ENCODE measurements at regions not wholly inside any gene's neighbourhood (a gene's known extent, or its start where the extent isn't known, plus 50 kb on each side); places are given as distances from the start of the nearest gene placed in this dataset.

DNA sequence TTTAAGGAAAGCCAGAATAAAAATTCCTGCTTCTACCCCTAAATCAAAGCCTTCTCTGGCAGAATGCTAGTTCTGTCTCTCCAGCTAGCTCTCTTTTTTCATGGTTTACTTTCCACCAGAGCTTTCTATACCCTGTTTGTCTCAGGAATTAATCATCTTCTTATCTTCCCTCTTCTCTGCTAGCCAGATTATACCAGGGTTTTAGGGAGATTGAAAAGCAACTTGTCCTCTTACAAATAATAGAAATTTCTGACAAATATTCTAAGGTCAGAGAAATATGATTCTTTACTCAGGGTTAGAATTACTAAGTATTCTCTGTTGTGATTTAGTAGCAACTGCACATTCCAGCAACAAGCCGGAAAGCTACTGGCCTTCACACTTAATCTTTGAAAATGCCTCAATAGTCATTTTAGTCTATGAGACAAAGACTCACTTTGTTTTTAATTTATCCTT is 166.4 kb downstream of the TANC2 start:
- no peaks in the 10 kb centered on the region for H4K20me1 ChIP-seq (ENCODE audit: insufficient read depth, low read length)
- no peaks in the 10 kb centered on the region for H3K9me3 ChIP-seq (ENCODE audit: low read length)
- H3K27ac ChIP-seq (ENCODE audit: low read depth, low read length, poor library complexity, severe bottlenecking), result no peak overlapping the region
- no peaks in the 10 kb centered on the region for H3K36me3 ChIP-seq (ENCODE audit: insufficient read depth, low read length)
- no peak overlapping the region for H2AFZ ChIP-seq (ENCODE audit: low read length)
- no peaks in the 10 kb centered on the region for H3K4me1 ChIP-seq (ENCODE audit: insufficient read depth, low read length, severe bottlenecking)
- no peaks in the 10 kb centered on the region for H3K9me2 ChIP-seq (ENCODE audit: low read depth, low read length)
- H3K4me2 ChIP-seq (ENCODE audit: low read length), result no peak overlapping the region
- H3F3A ChIP-seq (ENCODE audit: insufficient read depth, low read length), result no peaks in the 10 kb centered on the region
- TF ChIP-seq EZH2 (IDR thresholded peaks at IDR 0.05; ENCODE audit: borderline replicate concordance, low read length), result no peak
- TF ChIP-seq, protein P1, sequence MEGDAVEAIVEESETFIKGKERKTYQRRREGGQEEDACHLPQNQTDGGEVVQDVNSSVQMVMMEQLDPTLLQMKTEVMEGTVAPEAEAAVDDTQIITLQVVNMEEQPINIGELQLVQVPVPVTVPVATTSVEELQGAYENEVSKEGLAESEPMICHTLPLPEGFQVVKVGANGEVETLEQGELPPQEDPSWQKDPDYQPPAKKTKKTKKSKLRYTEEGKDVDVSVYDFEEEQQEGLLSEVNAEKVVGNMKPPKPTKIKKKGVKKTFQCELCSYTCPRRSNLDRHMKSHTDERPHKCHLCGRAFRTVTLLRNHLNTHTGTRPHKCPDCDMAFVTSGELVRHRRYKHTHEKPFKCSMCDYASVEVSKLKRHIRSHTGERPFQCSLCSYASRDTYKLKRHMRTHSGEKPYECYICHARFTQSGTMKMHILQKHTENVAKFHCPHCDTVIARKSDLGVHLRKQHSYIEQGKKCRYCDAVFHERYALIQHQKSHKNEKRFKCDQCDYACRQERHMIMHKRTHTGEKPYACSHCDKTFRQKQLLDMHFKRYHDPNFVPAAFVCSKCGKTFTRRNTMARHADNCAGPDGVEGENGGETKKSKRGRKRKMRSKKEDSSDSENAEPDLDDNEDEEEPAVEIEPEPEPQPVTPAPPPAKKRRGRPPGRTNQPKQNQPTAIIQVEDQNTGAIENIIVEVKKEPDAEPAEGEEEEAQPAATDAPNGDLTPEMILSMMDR (IDR thresholded peaks at IDR 0.05; ENCODE audit: low read length), result no peak
- H3K4me3 ChIP-seq (ENCODE audit: low read depth, low read length, poor library complexity, severe bottlenecking), result no peak overlapping the region
- H3K79me2 ChIP-seq (ENCODE audit: insufficient read depth, low read length), result no peaks in the 10 kb centered on the region
- H3K27me3 ChIP-seq (ENCODE audit: insufficient read depth, low read length), result no peaks in the 10 kb centered on the region
- H3K9ac ChIP-seq (ENCODE audit: low read length), result no peak overlapping the region

DNA sequence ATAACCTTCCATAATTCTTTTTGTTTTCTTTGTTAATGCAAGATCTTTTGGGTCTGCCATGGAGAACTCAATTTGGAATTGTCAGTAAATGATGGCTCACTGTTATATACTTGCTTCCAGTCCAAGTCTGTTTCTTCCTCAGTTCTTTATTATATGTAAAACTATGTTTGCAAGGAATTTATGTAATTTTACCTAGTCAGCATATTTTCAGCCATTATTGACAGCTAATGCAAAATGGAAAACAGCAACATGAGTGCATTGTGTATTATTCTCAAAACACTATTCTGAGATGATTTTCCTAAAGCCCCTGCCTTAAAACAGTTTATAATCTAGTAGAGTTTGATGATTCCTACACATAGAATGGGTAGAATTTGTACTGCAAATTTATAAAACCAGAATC is 167.5 kb downstream of the TANC2 start:
- no peak overlapping the region for H2AFZ ChIP-seq (ENCODE audit: low read length)
- no peaks in the 10 kb centered on the region for H3K9me3 ChIP-seq (ENCODE audit: low read length)
- H3K27me3 ChIP-seq (ENCODE audit: insufficient read depth, low read length), result no peaks in the 10 kb centered on the region
- H4K20me1 ChIP-seq (ENCODE audit: insufficient read depth, low read length), result no peaks in the 10 kb centered on the region
- H3K79me2 ChIP-seq (ENCODE audit: insufficient read depth, low read length), result no peaks in the 10 kb centered on the region
- H3F3A ChIP-seq (ENCODE audit: insufficient read depth, low read length), result no peaks in the 10 kb centered on the region
- no peaks in the 10 kb centered on the region for H3K36me3 ChIP-seq (ENCODE audit: insufficient read depth, low read length)
- H3K9ac ChIP-seq (ENCODE audit: low read length), result no peak overlapping the region
- no peak overlapping the region for H3K27ac ChIP-seq (ENCODE audit: low read depth, low read length, poor library complexity, severe bottlenecking)
- no peaks in the 10 kb centered on the region for H3K4me1 ChIP-seq (ENCODE audit: insufficient read depth, low read length, severe bottlenecking)
- H3K9me2 ChIP-seq (ENCODE audit: low read depth, low read length), result no peaks in the 10 kb centered on the region
- TF ChIP-seq, protein P1 (IDR thresholded peaks at IDR 0.05; ENCODE audit: low read length), result no peak
- TF ChIP-seq EZH2 (IDR thresholded peaks at IDR 0.05; ENCODE audit: borderline replicate concordance, low read length), result no peak
- H3K4me3 ChIP-seq (ENCODE audit: low read depth, low read length, poor library complexity, severe bottlenecking), result no peak overlapping the region
- H3K4me2 ChIP-seq (ENCODE audit: low read length), result no peak overlapping the region

DNA sequence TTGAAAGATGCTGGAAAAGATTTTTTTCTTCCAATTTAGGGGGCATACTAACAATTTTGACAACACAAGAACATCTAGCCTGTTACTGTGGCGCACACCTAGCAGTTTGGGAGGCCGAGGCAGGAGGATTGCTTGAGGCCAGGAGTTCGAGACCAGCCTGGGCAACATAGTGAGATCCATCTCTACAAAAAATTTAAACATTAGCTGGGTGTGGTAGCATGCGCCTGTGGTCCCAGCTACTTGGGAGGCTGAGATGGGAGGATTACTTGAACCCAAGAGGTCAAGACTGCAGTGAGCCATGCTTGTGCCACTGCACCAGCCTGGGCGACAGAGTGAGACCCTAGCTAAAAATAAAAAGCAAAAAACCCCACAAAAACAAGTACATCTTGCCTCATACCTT is 168.8 kb downstream of the TANC2 start:
- H3K9ac ChIP-seq (ENCODE audit: low read length), result no peak overlapping the region
- H3K9me3 ChIP-seq (ENCODE audit: low read length), result no peaks in the 10 kb centered on the region
- H3K27me3 ChIP-seq (ENCODE audit: insufficient read depth, low read length), result no peaks in the 10 kb centered on the region
- no peaks in the 10 kb centered on the region for H3K36me3 ChIP-seq (ENCODE audit: insufficient read depth, low read length)
- no peak overlapping the region for H3K4me2 ChIP-seq (ENCODE audit: low read length)
- no peaks in the 10 kb centered on the region for H4K20me1 ChIP-seq (ENCODE audit: insufficient read depth, low read length)
- no peak overlapping the region for H3K27ac ChIP-seq (ENCODE audit: low read depth, low read length, poor library complexity, severe bottlenecking)
- H2AFZ ChIP-seq (ENCODE audit: low read length), result no peak overlapping the region
- TF ChIP-seq EZH2 (IDR thresholded peaks at IDR 0.05; ENCODE audit: borderline replicate concordance, low read length), result no peak
- TF ChIP-seq, protein P1 (IDR thresholded peaks at IDR 0.05; ENCODE audit: low read length), result no peak
- no peaks in the 10 kb centered on the region for H3K4me1 ChIP-seq (ENCODE audit: insufficient read depth, low read length, severe bottlenecking)
- H3K9me2 ChIP-seq (ENCODE audit: low read depth, low read length), result no peaks in the 10 kb centered on the region
- H3K4me3 ChIP-seq (ENCODE audit: low read depth, low read length, poor library complexity, severe bottlenecking), result no peak overlapping the region
- H3K79me2 ChIP-seq (ENCODE audit: insufficient read depth, low read length), result no peaks in the 10 kb centered on the region
- no peaks in the 10 kb centered on the region for H3F3A ChIP-seq (ENCODE audit: insufficient read depth, low read length)
